CD4-positive, alpha-beta T cell treated with Interleukin-15 for 1 hour (primary cell): ENCODE measurements at regions not wholly inside any gene's neighbourhood (a gene's known extent, or its start where the extent isn't known, plus 50 kb on each side); places are given as distances from the start of the nearest gene placed in this dataset.

Experiments
- DNase-seq: peaks from one replicate; pipeline ENCODE4 v3.0.0-alpha.2; 2020

DNA sequence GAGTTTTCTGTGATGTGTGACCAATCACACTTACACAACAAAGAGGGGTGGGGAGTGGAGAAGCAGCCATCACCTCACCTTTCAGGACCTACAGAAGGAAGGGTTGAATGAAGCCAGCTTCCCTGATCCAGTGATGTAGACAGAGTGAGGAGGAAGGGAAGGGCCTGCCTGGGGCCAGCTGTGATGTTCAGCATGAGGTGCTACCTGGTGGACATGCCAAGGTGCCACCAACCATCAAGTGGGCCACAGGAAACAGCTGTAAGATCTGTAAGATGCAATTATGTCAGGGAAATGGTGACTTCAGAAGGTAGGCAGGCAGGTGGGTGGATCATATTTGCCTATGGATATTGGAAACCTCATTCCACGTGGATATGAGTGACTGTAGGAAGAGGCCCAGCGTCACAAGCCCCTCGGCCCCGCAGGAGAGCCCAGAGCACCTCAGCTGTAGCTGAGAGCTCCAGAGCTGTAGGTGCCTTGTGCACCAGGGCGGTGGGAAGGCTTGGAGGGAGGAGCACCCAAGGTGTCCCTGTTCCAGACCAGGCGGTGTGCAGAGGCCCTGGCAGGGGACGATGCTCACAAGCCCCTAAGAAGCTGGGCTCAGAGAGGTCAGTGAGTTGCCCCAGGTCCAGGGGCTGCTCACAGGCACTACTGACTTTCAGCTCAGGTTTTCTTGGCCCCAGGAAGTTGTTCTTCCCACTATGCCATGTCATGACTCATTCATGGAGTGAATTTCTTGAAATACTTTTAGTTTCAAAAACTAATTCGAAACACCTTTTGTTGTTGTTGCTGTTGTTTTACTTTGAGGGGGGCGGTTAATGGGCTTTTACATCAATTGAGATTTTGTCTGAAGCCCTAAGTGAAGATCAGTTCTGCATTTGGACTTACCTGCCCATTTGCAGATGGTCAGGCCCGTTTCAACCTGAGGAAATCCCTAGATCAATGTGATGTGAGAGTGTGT lies 94.2 kb upstream of the ALDH1A3 start:
- no peak for DNase-seq

DNA sequence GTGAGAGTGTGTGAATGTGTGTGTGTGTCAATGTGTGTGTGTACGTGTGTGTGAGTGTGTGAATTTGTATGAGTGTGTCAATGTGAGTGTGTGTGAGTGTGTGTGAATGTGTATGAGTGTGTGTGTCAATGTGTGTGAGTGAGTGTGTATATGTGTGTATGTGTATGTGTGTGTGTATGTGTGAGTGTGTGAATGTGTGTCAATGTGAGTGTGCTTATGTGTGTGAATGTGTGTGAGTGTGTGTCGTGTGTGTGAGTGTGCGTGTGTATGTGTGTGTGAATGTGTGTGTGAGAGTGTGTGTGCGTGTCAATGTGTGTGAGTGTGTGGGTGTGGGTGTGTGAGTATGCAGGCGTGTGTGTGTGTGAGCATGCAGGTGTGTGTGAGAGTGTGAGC lies 93.5 kb upstream of the ALDH1A3 start:
- DNase-seq: no peak

DNA sequence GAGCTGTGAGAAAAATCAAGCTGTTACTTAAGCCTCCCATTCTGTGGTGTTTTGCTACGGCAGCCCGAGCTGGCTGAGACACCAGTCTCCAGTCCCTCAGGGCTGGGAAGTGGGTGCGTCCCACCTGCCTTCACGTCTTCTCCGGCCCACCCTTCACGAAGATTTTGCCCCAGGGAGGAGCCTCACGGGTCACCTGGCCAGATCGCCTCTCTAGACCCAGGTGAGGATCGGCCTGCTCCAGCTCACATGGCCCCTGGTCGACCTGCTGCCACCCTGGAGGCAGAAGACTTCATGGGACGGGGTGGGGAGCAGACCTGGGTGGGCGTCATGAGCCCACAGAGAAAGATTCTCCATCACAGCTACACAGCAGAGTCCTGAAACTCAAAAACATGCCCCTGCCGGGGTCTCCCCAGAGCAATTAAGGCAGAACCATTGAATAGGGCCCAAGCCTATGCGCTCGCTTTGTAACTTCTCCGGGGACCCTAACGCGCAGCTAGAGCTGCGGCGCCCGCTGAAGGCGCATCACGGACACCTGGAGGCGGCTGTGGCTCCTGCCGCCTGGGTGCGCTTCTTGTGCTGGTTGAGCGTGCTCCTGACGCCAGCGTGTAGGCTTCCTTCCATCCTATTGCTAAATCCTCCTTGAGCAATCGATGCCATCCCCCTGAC lies 92.6 kb upstream of the ALDH1A3 start:
- no peak for DNase-seq

GRCh38 chr15:100787567-100788417 lies 91.8 kb upstream of the ALDH1A3 start:
- no peak for DNase-seq

GRCh38 chr15:100788418-100789105 lies 91.1 kb upstream of the ALDH1A3 start:
- DNase-seq: no peak

GRCh38 chr15:100790786-100791265 lies 88.8 kb upstream of the ALDH1A3 start:
- no peak for DNase-seq

- DNase-seq: no peak
These were observed 85.6 kb upstream of the ALDH1A3 start for GRCh38 chr15:100794008-100794407.

GRCh38 chr15:100801256-100801900 lies 78.3 kb upstream of the ALDH1A3 start:
- no peak for DNase-seq

DNA sequence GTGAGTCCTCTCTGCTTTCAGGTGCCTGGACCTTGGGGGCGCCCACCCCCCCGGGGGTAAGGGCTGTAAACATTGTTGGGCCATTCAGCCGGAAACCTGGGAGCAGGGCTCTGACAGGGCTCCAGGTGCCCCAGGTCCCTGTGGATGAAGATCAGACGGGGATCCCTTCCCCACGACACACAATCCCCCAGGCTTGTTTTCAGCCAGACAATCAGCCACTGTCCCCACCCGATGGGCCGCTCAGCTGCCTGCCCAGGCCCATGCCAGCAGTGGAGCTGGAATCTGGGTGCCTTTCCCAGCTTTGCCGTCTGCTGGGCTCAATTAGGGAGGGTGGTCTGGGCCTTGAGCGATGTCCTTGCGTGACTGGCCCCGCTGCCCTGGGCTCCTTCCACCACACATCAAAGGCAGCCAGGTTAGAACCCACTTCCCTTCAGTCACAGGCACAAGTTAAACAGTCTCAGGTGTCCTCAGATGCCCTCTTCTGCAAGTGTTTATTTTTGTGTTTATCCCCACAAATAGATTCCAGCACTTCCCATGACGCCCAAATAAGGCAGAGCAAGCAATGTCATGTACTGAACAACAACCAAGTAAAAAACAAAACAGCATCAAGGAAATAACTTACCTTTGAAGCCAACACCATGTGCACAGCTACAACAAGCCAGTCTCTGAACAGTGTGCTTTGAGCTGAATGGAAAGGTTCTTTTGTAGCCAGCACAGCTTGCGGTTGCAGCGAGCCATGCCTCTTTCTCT lies 77.0 kb upstream of the ALDH1A3 start:
- DNase-seq: no peak

DNA sequence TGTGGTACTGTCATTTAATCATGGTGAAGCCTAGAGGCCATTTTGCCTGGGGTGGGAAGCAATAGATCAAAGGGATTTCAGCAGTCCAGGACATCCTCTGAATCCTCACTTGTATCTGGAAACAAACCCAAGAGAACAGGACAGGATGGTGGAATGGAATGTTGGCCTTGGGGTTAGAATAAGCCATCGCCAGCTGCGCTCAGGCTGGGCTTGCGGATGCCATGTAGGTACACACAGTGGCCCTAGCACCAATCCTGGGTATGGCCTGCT lies 76.5 kb upstream of the ALDH1A3 start:
- no peak for DNase-seq

- no peak for DNase-seq
These were observed 73.5 kb upstream of the ALDH1A3 start for GRCh38 chr15:100806157-100806556.

DNA sequence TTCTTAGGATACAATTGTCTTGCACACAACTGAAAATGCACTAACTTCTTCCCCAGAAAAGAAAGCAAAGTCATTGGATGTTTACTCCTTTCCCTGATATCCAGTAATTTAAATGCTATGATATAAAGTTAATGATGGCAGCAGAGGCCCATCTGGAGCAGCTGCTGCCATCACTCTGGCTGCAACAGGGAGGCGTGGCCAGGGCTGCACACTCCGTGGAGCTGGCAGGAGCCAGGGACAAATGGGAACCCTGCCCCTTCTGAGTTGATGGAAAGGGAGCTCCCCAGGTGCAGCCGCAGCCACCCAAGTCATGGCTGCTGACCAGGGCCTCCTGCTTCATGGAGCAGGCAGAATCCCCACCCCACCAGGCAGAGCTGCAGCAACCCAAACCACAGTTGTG lies 72.6 kb upstream of the ALDH1A3 start:
- DNase-seq: no peak

- DNase-seq: no peak
These were observed 70.9 kb upstream of the ALDH1A3 start for GRCh38 chr15:100808691-100809090.

DNA sequence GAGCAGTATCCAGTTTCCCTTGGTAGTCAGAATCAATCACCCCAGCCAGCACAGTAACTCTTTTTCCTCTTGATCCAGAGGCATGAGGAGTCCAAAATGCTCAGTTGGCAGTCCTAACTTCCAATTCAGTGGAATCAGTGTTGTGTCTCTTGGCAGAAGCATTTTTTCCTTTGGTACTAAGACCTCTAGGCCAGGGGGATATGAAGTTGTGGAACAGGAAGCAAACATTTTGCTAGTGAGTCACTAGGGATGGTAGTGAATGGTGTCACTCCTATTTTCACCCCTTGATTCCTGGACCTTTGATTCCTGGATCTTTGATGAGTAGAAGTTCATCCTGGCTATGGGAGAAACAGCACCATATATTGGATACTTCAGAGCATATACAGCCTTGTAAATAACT lies 70.5 kb upstream of the ALDH1A3 start:
- DNase-seq: no peak

- no peak for DNase-seq
These were observed 70.0 kb upstream of the ALDH1A3 start for GRCh38 chr15:100809587-100809986.

- no peak for DNase-seq
These were observed 69.4 kb upstream of the ALDH1A3 start for GRCh38 chr15:100810229-100810628.

DNA sequence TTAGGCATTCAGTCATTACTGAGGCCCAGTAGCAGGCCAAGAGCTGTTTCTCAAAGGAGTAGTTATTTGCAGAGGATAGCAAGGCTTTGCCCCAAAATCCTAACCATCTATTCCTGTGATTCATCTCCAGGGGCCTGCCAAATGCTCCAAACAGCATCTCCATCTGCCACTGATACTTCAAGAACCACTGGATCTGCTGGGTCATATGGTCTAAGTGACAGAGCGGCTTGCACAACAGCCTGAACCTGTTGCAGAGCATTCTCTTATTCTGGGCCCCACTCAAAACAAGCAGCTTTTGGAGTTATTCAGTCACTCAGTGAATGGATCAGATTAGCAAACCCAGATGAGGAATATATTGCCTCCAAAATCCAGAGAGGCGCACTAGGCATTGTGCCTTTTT lies 68.8 kb upstream of the ALDH1A3 start:
- no peak for DNase-seq

DNA sequence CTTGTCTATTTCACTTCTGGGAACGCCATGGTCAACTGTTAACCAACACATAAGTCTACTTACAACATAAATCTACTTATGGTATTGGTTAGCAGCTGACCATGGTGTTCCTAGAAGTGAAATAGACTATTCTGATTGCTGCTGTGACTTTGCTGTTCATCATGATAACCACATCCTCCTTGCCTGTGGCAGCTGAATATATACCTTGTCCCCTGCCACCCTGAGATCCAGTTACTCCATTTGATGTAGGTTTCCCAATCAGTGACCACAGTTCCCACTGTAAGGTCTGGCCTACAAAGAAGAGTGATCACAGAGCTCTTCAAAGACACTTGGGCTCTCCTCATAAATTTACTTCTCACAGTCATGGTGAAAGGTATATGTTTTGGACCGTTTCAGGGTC lies 66.8 kb upstream of the ALDH1A3 start:
- no peak for DNase-seq

DNA sequence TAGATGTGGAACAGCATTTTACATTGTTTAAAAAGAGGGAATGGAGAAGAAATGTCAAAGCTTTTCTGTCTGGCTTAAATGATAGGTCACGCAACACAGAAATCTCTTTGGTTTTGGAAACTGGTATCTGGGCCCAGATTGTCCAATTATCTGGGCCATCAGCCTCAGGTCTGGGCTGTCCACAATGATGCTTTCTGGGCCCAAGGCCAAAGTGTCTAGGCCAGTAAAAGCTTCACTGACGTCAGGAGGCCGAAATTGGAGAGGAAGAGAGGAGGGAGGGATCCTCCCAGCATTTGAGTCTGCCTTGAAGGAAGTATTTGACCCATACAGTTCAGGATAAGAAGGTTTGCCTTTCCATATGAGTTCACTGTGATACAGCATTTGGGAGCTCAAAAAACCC lies 60.7 kb upstream of the ALDH1A3 start:
- no peak for DNase-seq

GRCh38 chr15:100820528-100820927 lies 59.1 kb upstream of the ALDH1A3 start:
- no peak for DNase-seq

DNA sequence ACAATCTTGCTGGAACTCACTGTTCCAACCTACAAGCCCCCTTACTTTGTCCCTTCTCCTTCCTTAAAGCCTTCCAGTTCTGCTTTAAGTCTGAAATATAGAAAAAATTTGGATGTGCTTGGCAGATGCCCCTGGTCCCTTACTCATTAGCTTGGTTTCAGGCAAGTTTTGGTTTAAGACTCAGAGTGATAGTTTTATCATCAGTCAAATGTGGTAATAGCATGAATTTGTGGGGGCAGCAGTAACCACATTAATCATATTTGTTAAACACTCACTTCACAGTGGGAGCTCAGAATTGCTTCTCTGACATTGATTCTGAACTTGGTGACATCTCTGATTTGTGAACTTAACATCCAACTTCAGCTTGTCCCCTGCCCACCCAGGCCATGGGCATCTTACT lies 58.3 kb upstream of the ALDH1A3 start:
- DNase-seq: no peak

GRCh38 chr15:100824211-100824610 lies 55.4 kb upstream of the ALDH1A3 start:
- DNase-seq: no peak
